SK-N-SH (cell line): ENCODE measurements at regions not wholly inside any gene's neighbourhood (a gene's known extent, or its start where the extent isn't known, plus 50 kb on each side); places are given as distances from the start of the nearest gene placed in this dataset.

Source experiments
- CTCF ChIA-PET: fragments of 300-600, 350-600 bp; formaldehyde crosslinking; extraction: SDS; loops from one replicate; lab custom pipeline; 2021; lab: Yijun Ruan, JAX
- POLR2A ChIA-PET: fragments of 350-600 bp; sonication (Branson Sonifier 250); formaldehyde crosslinking; extraction: SDS; loops from one replicate; lab custom pipeline; 2020; ENCODE audit warnings: antibody characterized with exemption, inconsistent platforms; lab: Yijun Ruan, JAX
- DNase-seq: peaks from one replicate; pipeline ENCODE4 v3.0.0; 2012
- H2AFZ ChIP-seq: fragments of 200-600 bp; sonication (generic); 2 replicates; pipeline ENCODE4 v1.8.1; 2016; ENCODE audit warnings: antibody characterized with exemption, mild to moderate bottlenecking, low read depth
- H3F3A ChIP-seq: fragments of 200-600 bp; sonication (generic); replicated peaks from 2 replicates; pipeline ENCODE3; 2016; ENCODE audit warnings: antibody characterized with exemption, mild to moderate bottlenecking; ENCODE audit not compliant: insufficient read depth
- H3K27ac ChIP-seq, 2 experiments: fragments of 200-500 bp in 1 of 2; fragments of 200-600 bp in 1 of 2; sonication (Bioruptor generic) in 1 of 2; sonication (generic), shearing (Covaris generic) in 1 of 2; 2 replicates each; pipeline versions ENCODE4 v1.5.1 to v1.6.1; 2014 to 2016; ENCODE audit warnings: low read depth in 2 of 2, inconsistent platforms in 1 of 2, low read length in 1 of 2, mild to moderate bottlenecking in 1 of 2, mixed read lengths in 1 of 2
- H3K27me3 ChIP-seq: fragments of 200-600 bp; sonication (generic), shearing (Covaris generic); 2 replicates; pipeline ENCODE4 v1.6.1; 2016; ENCODE audit warnings: mixed run types; ENCODE audit not compliant: insufficient read depth
- H3K36me3 ChIP-seq, 2 experiments: fragments of 200-500 bp in 1 of 2; fragments of 200-600 bp in 1 of 2; sonication (Bioruptor generic) in 1 of 2; sonication (generic) in 1 of 2; replicated peaks in 1 of 2; 2 replicates each; pipeline versions ENCODE3 to v1.5.1; 2014 to 2016; ENCODE audit warnings: low read length in 1 of 2, mild to moderate bottlenecking in 1 of 2; ENCODE audit not compliant: insufficient read depth in 2 of 2, control insufficient read depth in 1 of 2
- H3K4me1 ChIP-seq, 2 experiments: fragments of 200-500 bp in 1 of 2; fragments of 200-600 bp in 1 of 2; sonication (Bioruptor generic) in 1 of 2; sonication (generic), shearing (Covaris generic) in 1 of 2; 2 replicates each; pipeline versions ENCODE4 v1.5.1 to v1.6.1; 2014 to 2016; ENCODE audit warnings: low read depth in 1 of 2, low read length in 1 of 2, mixed run types in 1 of 2; ENCODE audit not compliant: insufficient read depth in 2 of 2, control insufficient read depth in 1 of 2
- H3K4me2 ChIP-seq: fragments of 200-600 bp; sonication (generic), shearing (Covaris generic); 2 replicates; pipeline ENCODE4 v1.6.1; 2017; ENCODE audit warnings: mixed run types
- H3K4me3 ChIP-seq, 2 experiments: fragments of 200-500 bp in 1 of 2; fragments of 200-600 bp in 1 of 2; sonication (Bioruptor generic) in 1 of 2; sonication (generic), shearing (Covaris generic) in 1 of 2; 2 replicates each; pipeline versions ENCODE4 v1.5.1 to v1.8.1; 2014 to 2016; ENCODE audit warnings: low read depth in 2 of 2, inconsistent platforms in 1 of 2, low read length in 1 of 2, mild to moderate bottlenecking in 1 of 2, mixed read lengths in 1 of 2, moderate library complexity in 1 of 2
- H3K79me2 ChIP-seq: fragments of 200-600 bp; sonication (generic); 2 replicates; pipeline ENCODE4 v1.8.1; 2017; ENCODE audit warnings: mild to moderate bottlenecking; ENCODE audit not compliant: insufficient read depth
- H3K9ac ChIP-seq: fragments of 200-600 bp; sonication (generic); 2 replicates; pipeline ENCODE4 v1.6.1; 2017; ENCODE audit warnings: mixed run types
- H3K9me2 ChIP-seq: fragments of 200-600 bp; sonication (generic); 2 replicates; pipeline ENCODE4 v1.6.1; 2017; ENCODE audit warnings: mixed run types
- H3K9me3 ChIP-seq: fragments of 200-600 bp; sonication (generic); 2 replicates; pipeline ENCODE4 v1.6.1; 2017; ENCODE audit warnings: mixed run types, mild to moderate bottlenecking, moderate library complexity
- H4K20me1 ChIP-seq: fragments of 200-600 bp; sonication (generic); 2 replicates; pipeline ENCODE4 v1.6.1; 2017; ENCODE audit warnings: mild to moderate bottlenecking, mixed run types; ENCODE audit not compliant: insufficient read depth
- CHD2 ChIP-seq: fragments of 150-350 bp; IDR thresholded peaks from 2 replicates; pipeline ENCODE4 v1.6.1; 2018; ENCODE audit warnings: low read length; ENCODE audit not compliant: partially characterized antibody
- CTCF ChIP-seq: fragments of 200-600 bp; sonication (generic); IDR thresholded peaks from 2 replicates; pipeline ENCODE4 v1.6.1; 2017; ENCODE audit warnings: antibody characterized with exemption, mild to moderate bottlenecking, moderate library complexity
- ELF1 ChIP-seq: IDR thresholded peaks from 2 replicates; pipeline ENCODE4 v1.4.0; 2012
- FOXJ3 ChIP-seq: sonication (generic); formaldehyde crosslinking; IDR thresholded peaks from 2 replicates; pipeline ENCODE4 v1.5.1; 2020; ENCODE audit warnings: mild to moderate bottlenecking, missing genetic modification reagents
- GABPA ChIP-seq: IDR thresholded peaks from 2 replicates; pipeline ENCODE4 v1.4.0; 2012; ENCODE audit warnings: low read depth, mild to moderate bottlenecking
- GATA2 ChIP-seq: sonication (generic); formaldehyde crosslinking; IDR thresholded peaks from 2 replicates; pipeline ENCODE4 v1.5.0; 2020; ENCODE audit warnings: mild to moderate bottlenecking, missing genetic modification reagents
- IRF3 ChIP-seq: fragments of 150-350 bp; IDR thresholded peaks from 2 replicates; pipeline ENCODE4 v1.6.1; 2016; ENCODE audit warnings: mild to moderate bottlenecking, low read depth, low read length
- MEF2A ChIP-seq: IDR thresholded peaks from 2 replicates; pipeline ENCODE4 v1.4.0; 2012; ENCODE audit warnings: low read depth, borderline replicate concordance
- NFIC ChIP-seq: IDR thresholded peaks from 2 replicates; pipeline ENCODE4 v1.4.0; 2012; ENCODE audit warnings: borderline replicate concordance
- NRF1 ChIP-seq: IDR thresholded peaks from 2 replicates; pipeline ENCODE4 v1.6.1; 2012; ENCODE audit warnings: low read depth, mild to moderate bottlenecking, low read length
- PBX3 ChIP-seq: IDR thresholded peaks from 2 replicates; pipeline ENCODE4; 2012
- RCOR1 ChIP-seq: fragments of 150-350 bp; IDR thresholded peaks from 2 replicates; pipeline ENCODE4 v1.6.1; 2017; ENCODE audit warnings: antibody characterized with exemption, low read length
- RXRA ChIP-seq: IDR thresholded peaks from 2 replicates; pipeline ENCODE4 v1.4.0; 2012; ENCODE audit warnings: low read depth, mild to moderate bottlenecking, borderline replicate concordance
- SMC3 ChIP-seq: IDR thresholded peaks from 2 replicates; pipeline ENCODE4 v1.6.1; 2012; ENCODE audit warnings: low read depth, low read length, improper control_type of control experiment
- TEAD4 ChIP-seq: IDR thresholded peaks from 2 replicates; pipeline ENCODE4 v1.4.0; 2012; ENCODE audit warnings: mild to moderate bottlenecking, borderline replicate concordance; ENCODE audit not compliant: insufficient read depth
- YY1 ChIP-seq: IDR thresholded peaks from 2 replicates; pipeline ENCODE4 v1.4.0; 2012; ENCODE audit warnings: low read depth, mild to moderate bottlenecking
- WGBS: methylation state at CpG from one replicate; pipeline ENCODE4 v1.1.6; 2017; ENCODE audit warnings: low lambda C conversion rate; 5-methylcytosine and 5-hydroxymethylcytosine counted together
- TF ChIP-seq, protein P1 (sequence below): IDR thresholded peaks from 2 replicates; pipeline ENCODE4 v1.4.0; 2012; ENCODE audit warnings: low read depth, borderline replicate concordance
- TF ChIP-seq, protein P2 (sequence below): fragments of 150-350 bp; IDR thresholded peaks from 2 replicates; pipeline ENCODE4 v1.6.1; 2017; ENCODE audit warnings: antibody characterized with exemption, low read length, low read depth, borderline replicate concordance

DNA sequence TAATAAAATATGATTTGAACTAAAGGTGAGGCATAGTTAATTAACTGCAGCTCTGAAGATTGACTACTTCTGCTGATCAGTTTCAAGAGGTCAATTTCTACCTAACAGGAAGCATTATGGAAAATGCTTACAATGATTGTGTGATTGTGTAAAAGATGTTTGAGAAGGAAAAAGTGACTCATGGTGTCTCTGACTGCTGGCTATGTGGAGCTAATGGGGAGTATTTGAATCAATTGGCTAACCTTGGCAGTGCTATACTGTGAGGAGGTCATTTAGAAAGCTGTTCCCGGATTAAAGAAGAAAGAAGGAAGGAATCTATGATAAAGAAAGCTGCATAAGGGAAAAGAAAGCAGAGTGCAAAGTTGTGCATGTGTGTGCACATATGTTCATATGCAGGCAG, 376.5 kb downstream of the ADGRL2 start (continued):
- TF ChIP-seq CTCF: no peak
- no peak for TF ChIP-seq CHD2
- TF ChIP-seq SMC3: no peak
- TF ChIP-seq TEAD4: no peak
- no peak for TF ChIP-seq GATA2 (CRISPR knock-in tag)
- TF ChIP-seq ELF1: no peak

DNA sequence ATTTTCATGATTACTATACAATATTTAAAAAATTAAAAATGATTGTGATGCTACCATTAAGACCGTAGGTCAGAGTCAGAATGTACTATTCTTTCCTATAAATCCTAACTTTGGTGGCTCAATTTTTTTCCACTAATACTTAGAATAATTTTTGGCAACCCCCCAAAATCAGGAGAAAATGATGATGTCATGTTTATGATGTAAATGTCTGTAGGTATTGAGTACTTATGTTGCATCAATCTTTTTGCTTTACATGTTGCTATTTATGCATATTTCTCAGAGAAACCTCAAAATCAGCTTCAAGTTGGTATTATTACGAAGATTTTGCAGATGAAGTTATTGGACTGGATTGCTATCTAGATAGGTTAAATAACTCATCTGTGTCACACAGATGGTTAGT, 371.2 kb downstream of the ADGRL2 start:
- WGBS: 70% methylated on average over 2 of the region's 2 CpGs

More for the DNA sequence above, 371.2 kb downstream of the ADGRL2 start:
- Histone ChIP-seq H3K79me2 (no peaks in the 10 kb centered on the region), H3K9me2 (no peaks in the 10 kb centered on the region), H3K4me1 (no peaks in the 10 kb centered on the region), H3K4me3 (no peak overlapping the region), H3K27ac (no peak overlapping the region), H2AFZ (no peak overlapping the region), H4K20me1 (no peaks in the 10 kb centered on the region), H3K27me3 (no peaks in the 10 kb centered on the region), H3K36me3 (no peaks in the 10 kb centered on the region), H3K9me3 (no peaks in the 10 kb centered on the region), H3K4me2 (no peak overlapping the region), H3K9ac (no peak overlapping the region), H3F3A (no peaks in the 10 kb centered on the region)
- TF ChIP-seq NFIC (no peak), SMC3 (no peak), CTCF (no peak), FOXJ3 (no peak), PBX3 (no peak), YY1 (no peak), RXRA (no peak), NRF1 (no peak), RCOR1 (no peak), GABPA (no peak), IRF3 (no peak), MEF2A (no peak)
- TF ChIP-seq, protein P1, sequence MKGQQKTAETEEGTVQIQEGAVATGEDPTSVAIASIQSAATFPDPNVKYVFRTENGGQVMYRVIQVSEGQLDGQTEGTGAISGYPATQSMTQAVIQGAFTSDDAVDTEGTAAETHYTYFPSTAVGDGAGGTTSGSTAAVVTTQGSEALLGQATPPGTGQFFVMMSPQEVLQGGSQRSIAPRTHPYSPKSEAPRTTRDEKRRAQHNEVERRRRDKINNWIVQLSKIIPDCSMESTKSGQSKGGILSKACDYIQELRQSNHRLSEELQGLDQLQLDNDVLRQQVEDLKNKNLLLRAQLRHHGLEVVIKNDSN: no peak
- TF ChIP-seq, protein P2, sequence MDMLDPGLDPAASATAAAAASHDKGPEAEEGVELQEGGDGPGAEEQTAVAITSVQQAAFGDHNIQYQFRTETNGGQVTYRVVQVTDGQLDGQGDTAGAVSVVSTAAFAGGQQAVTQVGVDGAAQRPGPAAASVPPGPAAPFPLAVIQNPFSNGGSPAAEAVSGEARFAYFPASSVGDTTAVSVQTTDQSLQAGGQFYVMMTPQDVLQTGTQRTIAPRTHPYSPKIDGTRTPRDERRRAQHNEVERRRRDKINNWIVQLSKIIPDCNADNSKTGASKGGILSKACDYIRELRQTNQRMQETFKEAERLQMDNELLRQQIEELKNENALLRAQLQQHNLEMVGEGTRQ: no peak
- ChIA-PET CTCF (no interaction called here), POLR2A (no interaction called here)
- DNase-seq: no peak
